Suprapubic skin (tissue), 3 donors: ENCODE measurements at regions not wholly inside any gene's neighbourhood (a gene's known extent, or its start where the extent isn't known, plus 50 kb on each side); places are given as distances from the start of the nearest gene placed in this dataset.

ENCODE experiments used
- CTCF ChIP-seq, 2 donors: fragments of 200-600 bp in 1 of 2; fragments of 450-650 bp in 1 of 2; sonication (generic) in 1 of 2; IDR thresholded peaks; one replicate each; pipeline ENCODE4 v1.5.1; 2016 to 2019; ENCODE audit warnings: antibody characterized with exemption in 2 of 2, mild to moderate bottlenecking in 1 of 2, moderate library complexity in 1 of 2
- EP300 ChIP-seq: sonication (generic); formaldehyde crosslinking; IDR thresholded peaks from one replicate; pipeline ENCODE4 v1.6.1; 2017; ENCODE audit warnings: antibody characterized with exemption
- POLR2A ChIP-seq, 2 donors: fragments of 450-650 bp; IDR thresholded peaks; one replicate each; pipeline ENCODE4 v1.6.1; 2017; ENCODE audit warnings: antibody characterized with exemption in 2 of 2, mild to moderate bottlenecking in 2 of 2, moderate library complexity in 2 of 2

DNA sequence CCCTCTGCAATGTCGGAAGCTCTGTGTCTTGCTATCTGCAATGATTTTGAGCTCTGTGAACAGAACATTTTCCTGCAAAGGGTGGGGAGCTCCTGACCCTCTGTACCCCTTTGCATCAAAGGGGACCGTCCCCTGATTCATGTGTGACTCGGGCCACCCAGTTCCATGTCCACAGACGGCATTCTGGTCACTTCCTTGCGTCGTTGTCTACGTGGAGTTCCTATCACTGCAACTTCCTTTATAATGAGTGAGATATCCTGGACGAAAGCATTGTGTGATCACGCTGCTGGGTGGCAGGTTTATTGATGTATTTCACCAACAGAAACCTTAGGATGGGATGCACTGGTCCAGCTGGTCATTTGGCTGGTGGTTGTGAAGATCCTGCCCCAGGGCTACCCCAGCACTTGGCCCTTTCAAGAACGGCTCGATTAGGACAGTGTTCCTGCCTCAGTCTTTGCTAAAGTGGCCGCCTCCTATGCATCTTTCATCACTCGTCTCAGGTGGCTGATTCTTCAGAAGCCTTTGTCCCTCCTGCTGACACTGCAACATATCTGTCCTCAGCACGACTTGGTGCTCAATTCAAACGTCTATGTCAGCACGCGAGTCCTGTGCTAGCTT is 202.7 kb downstream of the ACKR3 start:
- no peak for TF ChIP-seq POLR2A (IDR thresholded peaks at IDR 0.05)
- TF ChIP-seq CTCF (IDR thresholded peaks at IDR 0.05) = no peak
- TF ChIP-seq EP300 = no peak
